ENCODE measurements at regions not wholly inside any gene's neighbourhood (a gene's known extent, or its start where the extent isn't known, plus 50 kb on each side); places are given as distances from the start of the nearest gene placed in this dataset.
"Not testable (repeated sequence)": the region's sequence is repeated elsewhere in the genome, so short reads cannot be mapped to it uniquely, and the experiment has no call there.

- DNase-seq = peak in 1 of 10 donors; percentile 17
These were observed 763.3 kb downstream of the SPATA31A7 start for GRCh38 chr9:61953108-61953507.

GRCh38 chr9:61971635-61972034 lies 781.8 kb downstream of the SPATA31A7 start:
- intact Hi-C loops (cut with DNase I) = not testable (repeated sequence)
- DNase-seq = peak in 1 of 10 donors; percentile 4

More at GRCh38 chr9:61953108-61953507, 763.3 kb downstream of the SPATA31A7 start:
- intact Hi-C loops (cut with DNase I) = not testable (repeated sequence)

GRCh38 chr9:61974501-61974900 lies 784.7 kb downstream of the SPATA31A7 start:
- peak in 2 of 10 donors; percentile 5 to 21 for DNase-seq
- intact Hi-C loops (cut with DNase I) = not testable (repeated sequence)

GRCh38 chr9:61976318-61976717 lies 786.5 kb downstream of the SPATA31A7 start:
- intact Hi-C loops (cut with DNase I); DNase-seq: not testable (repeated sequence)

GRCh38 chr9:61982727-61983126 lies 792.9 kb downstream of the SPATA31A7 start:
- peak in 3 of 10 donors; percentile 29 to 49 (median 35) for DNase-seq
- intact Hi-C loops (cut with DNase I) = not testable (repeated sequence)

GRCh38 chr9:61983441-61983840 lies 793.6 kb downstream of the SPATA31A7 start:
- DNase-seq; intact Hi-C loops (cut with DNase I): not testable (repeated sequence)

- intact Hi-C loops (cut with DNase I) = not testable (repeated sequence)
- peak in 2 of 10 donors; percentile 17 to 19 for DNase-seq
These were observed 794.1 kb downstream of the SPATA31A7 start for GRCh38 chr9:61983954-61984353.

- peak in 2 of 10 donors; percentile 6 to 16 for DNase-seq
- intact Hi-C loops (cut with DNase I) = not testable (repeated sequence)
These were observed 794.7 kb downstream of the SPATA31A7 start for GRCh38 chr9:61984513-61984912.

- intact Hi-C loops (cut with DNase I) = not testable (repeated sequence)
These were observed 802.3 kb downstream of the SPATA31A7 start for GRCh38 chr9:61992110-61992509.

GRCh38 chr9:62032441-62032840 lies 842.6 kb downstream of the SPATA31A7 start:
- intact Hi-C loops (cut with DNase I) = not testable (repeated sequence)

More at GRCh38 chr9:61992110-61992509, 802.3 kb downstream of the SPATA31A7 start:
- DNase-seq = not testable (repeated sequence)

GRCh38 chr9:62038260-62038659 lies 848.4 kb downstream of the SPATA31A7 start:
- intact Hi-C loops (cut with DNase I); DNase-seq: not testable (repeated sequence)

More at GRCh38 chr9:62032441-62032840, 842.6 kb downstream of the SPATA31A7 start:
- DNase-seq = not testable (repeated sequence)

- intact Hi-C loops (cut with DNase I) = not testable (repeated sequence)
- DNase-seq = peak in 1 of 10 donors; percentile 18
These were observed 868.3 kb downstream of the SPATA31A7 start for GRCh38 chr9:62058155-62058554.

- intact Hi-C loops (cut with DNase I); DNase-seq: not testable (repeated sequence)
These were observed 881.2 kb downstream of the SPATA31A7 start for GRCh38 chr9:62071043-62071442.

GRCh38 chr9:62073401-62073800 lies 883.6 kb downstream of the SPATA31A7 start:
- DNase-seq; intact Hi-C loops (cut with DNase I): not testable (repeated sequence)

GRCh38 chr9:62084245-62084644 lies 894.4 kb downstream of the SPATA31A7 start:
- DNase-seq; intact Hi-C loops (cut with DNase I): not testable (repeated sequence)

GRCh38 chr9:62095714-62096345 lies 906.0 kb downstream of the SPATA31A7 start:
- DNase-seq; intact Hi-C loops (cut with DNase I): not testable (repeated sequence)

- DNase-seq; intact Hi-C loops (cut with DNase I): not testable (repeated sequence)
These were observed 920.6 kb downstream of the SPATA31A7 start for GRCh38 chr9:62110486-62110885.

GRCh38 chr9:62116951-62117640 lies 927.3 kb downstream of the SPATA31A7 start:
- intact Hi-C loops (cut with DNase I); DNase-seq: not testable (repeated sequence)

- intact Hi-C loops (cut with DNase I); DNase-seq: not testable (repeated sequence)
These were observed 929.8 kb downstream of the SPATA31A7 start for GRCh38 chr9:62119656-62120055.

- intact Hi-C loops (cut with DNase I); DNase-seq: not testable (repeated sequence)
These were observed 936.1 kb downstream of the SPATA31A7 start for GRCh38 chr9:62125631-62126611.
